Breast epithelium (tissue), 3 donors: ENCODE measurements at regions not wholly inside any gene's neighbourhood (a gene's known extent, or its start where the extent isn't known, plus 50 kb on each side); places are given as distances from the start of the nearest gene placed in this dataset.

ENCODE experiments used
- POLR2A ChIP-seq: fragments of 450-650 bp; IDR thresholded peaks from one replicate; pipeline ENCODE4 v1.6.1; 2016; ENCODE audit warnings: antibody characterized with exemption, mild to moderate bottlenecking, moderate library complexity
- TF ChIP-seq, protein P1 (sequence below), 3 donors: fragments of 450-650 bp; IDR thresholded peaks; one replicate each; pipeline ENCODE4 v1.5.1; 2016 to 2017; ENCODE audit warnings: antibody characterized with exemption in 3 of 3, mild to moderate bottlenecking in 3 of 3, moderate library complexity in 3 of 3

DNA sequence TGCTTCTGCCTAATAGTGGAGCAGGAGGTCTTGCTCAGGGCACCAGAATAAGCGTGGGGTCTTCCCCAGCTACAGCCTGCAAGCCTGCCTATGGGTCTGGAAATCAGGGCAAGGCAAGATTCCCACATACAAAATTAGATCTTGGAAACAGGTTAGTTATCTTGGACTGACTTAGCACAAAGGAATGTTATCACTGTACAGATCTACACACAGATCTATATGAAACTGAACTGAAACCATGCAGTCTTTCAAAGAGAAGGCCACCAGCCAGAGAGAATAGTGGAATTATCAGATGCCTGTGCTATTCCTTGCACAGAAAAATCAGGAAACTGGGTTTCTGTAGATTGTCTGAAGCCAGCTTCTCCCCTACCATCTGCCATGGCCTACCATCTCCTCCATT lies 585.7 kb downstream of the ACTL7B start:
- TF ChIP-seq, protein P1, sequence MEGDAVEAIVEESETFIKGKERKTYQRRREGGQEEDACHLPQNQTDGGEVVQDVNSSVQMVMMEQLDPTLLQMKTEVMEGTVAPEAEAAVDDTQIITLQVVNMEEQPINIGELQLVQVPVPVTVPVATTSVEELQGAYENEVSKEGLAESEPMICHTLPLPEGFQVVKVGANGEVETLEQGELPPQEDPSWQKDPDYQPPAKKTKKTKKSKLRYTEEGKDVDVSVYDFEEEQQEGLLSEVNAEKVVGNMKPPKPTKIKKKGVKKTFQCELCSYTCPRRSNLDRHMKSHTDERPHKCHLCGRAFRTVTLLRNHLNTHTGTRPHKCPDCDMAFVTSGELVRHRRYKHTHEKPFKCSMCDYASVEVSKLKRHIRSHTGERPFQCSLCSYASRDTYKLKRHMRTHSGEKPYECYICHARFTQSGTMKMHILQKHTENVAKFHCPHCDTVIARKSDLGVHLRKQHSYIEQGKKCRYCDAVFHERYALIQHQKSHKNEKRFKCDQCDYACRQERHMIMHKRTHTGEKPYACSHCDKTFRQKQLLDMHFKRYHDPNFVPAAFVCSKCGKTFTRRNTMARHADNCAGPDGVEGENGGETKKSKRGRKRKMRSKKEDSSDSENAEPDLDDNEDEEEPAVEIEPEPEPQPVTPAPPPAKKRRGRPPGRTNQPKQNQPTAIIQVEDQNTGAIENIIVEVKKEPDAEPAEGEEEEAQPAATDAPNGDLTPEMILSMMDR (IDR thresholded peaks at IDR 0.05), result no peak
- TF ChIP-seq POLR2A, result no peak
